ENCODE measurements at regions not wholly inside any gene's neighbourhood (a gene's known extent, or its start where the extent isn't known, plus 50 kb on each side); places are given as distances from the start of the nearest gene placed in this dataset.

- DNase-seq, result no peak
Measured at GRCh38 chr11:70834984-70835560, 417.3 kb downstream of the SHANK2 start.

- no peak for DNase-seq
Measured at GRCh38 chr11:70836071-70836470, 416.3 kb downstream of the SHANK2 start.

- no peak for DNase-seq
Measured at GRCh38 chr11:70838198-70838597, 414.2 kb downstream of the SHANK2 start.

- DNase-seq, result no peak
Measured at GRCh38 chr11:70839851-70840250, 412.5 kb downstream of the SHANK2 start.

- DNase-seq, result no peak
Measured at GRCh38 chr11:70841264-70841663, 411.1 kb downstream of the SHANK2 start.

GRCh38 chr11:70842256-70842655 lies 410.1 kb downstream of the SHANK2 start:
- DNase-seq, result no peak

- DNase-seq, result no peak
Measured at GRCh38 chr11:70842701-70843100, 409.7 kb downstream of the SHANK2 start.

- no peak for DNase-seq
Measured at GRCh38 chr11:70843906-70844305, 408.5 kb downstream of the SHANK2 start.

GRCh38 chr11:70844387-70844786 lies 408.0 kb downstream of the SHANK2 start:
- no peak for DNase-seq

- no peak for DNase-seq
Measured at GRCh38 chr11:70845591-70846041, 406.8 kb downstream of the SHANK2 start.

- DNase-seq, result no peak
Measured at GRCh38 chr11:70846781-70847655, 405.4 kb downstream of the SHANK2 start.

- DNase-seq, result no peak
Measured at GRCh38 chr11:70848243-70848750, 404.1 kb downstream of the SHANK2 start.

GRCh38 chr11:70849031-70849430 lies 403.3 kb downstream of the SHANK2 start:
- DNase-seq, result no peak

- no peak for DNase-seq
Measured at GRCh38 chr11:70851308-70851707, 401.1 kb downstream of the SHANK2 start.

GRCh38 chr11:70851907-70852306 lies 400.5 kb downstream of the SHANK2 start:
- DNase-seq, result no peak

- DNase-seq, result no peak
Measured at GRCh38 chr11:70853068-70853769, 399.2 kb downstream of the SHANK2 start.

GRCh38 chr11:70853770-70854108 lies 398.6 kb downstream of the SHANK2 start:
- no peak for DNase-seq

GRCh38 chr11:70854201-70854600 lies 398.2 kb downstream of the SHANK2 start:
- no peak for DNase-seq

GRCh38 chr11:70854901-70855556 lies 397.3 kb downstream of the SHANK2 start:
- DNase-seq, result no peak

- no peak for DNase-seq
Measured at GRCh38 chr11:70857894-70858293, 394.5 kb downstream of the SHANK2 start.

GRCh38 chr11:70859180-70859579 lies 393.2 kb downstream of the SHANK2 start:
- no peak for DNase-seq

GRCh38 chr11:70860888-70861287 lies 391.5 kb downstream of the SHANK2 start:
- DNase-seq, result no peak

GRCh38 chr11:70861559-70861958 lies 390.8 kb downstream of the SHANK2 start:
- no peak for DNase-seq
